HG03135 (cell line): ENCODE measurements at regions not wholly inside any gene's neighbourhood (a gene's known extent, or its start where the extent isn't known, plus 50 kb on each side); places are given as distances from the start of the nearest gene placed in this dataset.
"Not testable (repeated sequence)": the region's sequence is repeated elsewhere in the genome, so short reads cannot be mapped to it uniquely, and the experiment has no call there.

Experiments
- ATAC-seq: cut with Tn5 transposase; IDR thresholded peaks from one replicate; pipeline ENCODE4 v1.9.1; 2021; ENCODE audit warnings: mild to moderate bottlenecking, moderate library complexity; ENCODE audit not compliant: unreplicated experiment

DNA sequence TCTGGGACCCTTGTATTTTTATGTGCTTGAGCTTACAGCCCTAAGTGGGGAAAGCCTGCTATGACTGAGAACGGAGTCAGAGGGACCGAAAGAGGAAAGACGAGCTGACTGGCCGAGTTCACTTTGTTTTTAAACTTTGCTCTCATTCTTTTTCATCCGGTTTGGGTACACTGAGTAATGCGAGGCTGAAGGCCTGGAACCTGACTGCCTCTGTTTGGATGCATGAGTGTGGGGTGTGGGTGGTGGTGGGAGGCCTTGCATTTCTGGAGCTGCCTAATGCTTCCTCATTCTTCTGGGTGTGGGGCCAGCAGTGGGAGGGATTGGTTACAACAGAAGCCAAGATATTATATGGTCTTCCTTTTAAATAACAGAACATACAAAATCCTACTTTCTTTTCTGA is 155.5 kb downstream of the BUB3 start:
- no peak for ATAC-seq

DNA sequence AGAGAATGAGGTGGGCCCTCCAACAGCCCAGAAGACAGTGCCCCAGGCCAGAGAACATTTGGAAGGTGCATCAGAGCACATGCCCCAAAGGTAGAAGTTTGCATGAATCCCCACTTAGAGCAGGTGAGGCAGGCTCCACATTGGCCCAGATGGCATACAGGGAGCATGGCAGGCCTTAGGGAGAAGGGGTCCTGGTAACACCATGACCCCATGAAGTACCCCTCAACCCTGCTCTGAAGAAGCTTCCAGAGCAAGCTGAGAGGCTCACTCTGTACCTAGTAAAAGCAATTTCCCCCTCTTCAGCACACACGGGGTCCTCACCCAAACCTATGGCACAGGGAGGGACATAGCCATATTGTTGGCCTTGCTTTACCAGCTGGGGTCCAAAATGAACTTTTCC is 162.6 kb downstream of the BUB3 start:
- ATAC-seq = no peak

DNA sequence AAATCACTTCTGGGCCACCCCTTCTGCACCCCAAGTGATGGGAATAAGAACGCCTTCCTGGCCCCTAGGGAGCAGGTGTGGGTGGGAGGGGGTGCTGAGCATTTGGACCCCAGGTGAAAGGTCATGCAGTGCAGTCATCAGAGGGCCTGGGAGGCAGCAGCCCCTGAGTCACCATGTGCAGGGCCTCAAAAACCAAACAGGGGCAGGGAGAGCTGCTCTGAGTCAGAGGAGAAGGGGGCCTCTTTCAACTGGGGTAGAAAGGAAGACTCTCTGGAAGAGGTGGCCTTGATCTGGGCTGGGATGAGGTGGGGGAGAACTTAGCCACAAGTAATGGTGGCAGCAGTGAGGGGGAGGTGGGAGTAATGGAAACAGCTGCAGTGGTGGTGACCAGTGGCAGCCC is 164.3 kb downstream of the BUB3 start:
- no peak for ATAC-seq

DNA sequence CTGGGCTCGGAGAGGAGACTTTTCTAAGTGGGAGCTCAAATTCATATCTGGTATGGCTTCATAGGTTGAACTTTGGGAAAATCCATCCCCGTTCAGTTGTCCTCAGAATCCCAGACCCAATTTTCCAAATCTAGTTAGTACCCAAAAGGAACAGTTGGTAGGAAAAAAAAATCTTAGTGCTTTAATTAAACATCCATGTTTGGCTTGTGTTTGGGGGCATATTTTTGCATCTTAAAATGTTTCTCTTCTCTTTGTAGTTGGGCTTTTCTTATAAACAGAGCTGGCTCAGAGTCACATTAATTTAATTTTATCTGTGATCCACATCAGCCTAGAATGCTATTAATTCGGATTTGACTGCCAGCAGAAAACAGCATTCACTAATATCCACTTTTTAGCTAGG is 165.9 kb downstream of the BUB3 start:
- ATAC-seq = no peak

DNA sequence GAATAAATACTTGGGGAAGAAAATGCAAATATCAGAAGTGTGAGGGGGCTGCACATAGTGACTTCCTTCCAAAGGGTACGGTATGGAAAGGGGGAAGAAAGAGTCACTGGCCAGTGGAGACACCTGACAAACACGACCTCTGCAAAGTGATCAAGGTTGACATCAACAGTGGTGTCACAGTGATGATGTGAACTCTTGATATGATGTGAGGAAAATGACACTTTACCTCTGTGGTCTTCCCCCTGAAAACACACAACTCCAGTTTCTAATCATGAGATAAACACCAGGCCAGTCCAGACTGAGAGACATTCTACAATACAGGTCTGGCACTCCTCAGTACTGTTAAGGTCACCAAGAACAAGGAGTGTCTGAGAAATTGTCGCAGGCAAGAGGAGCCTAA is 169.7 kb downstream of the BUB3 start:
- no peak for ATAC-seq

DNA sequence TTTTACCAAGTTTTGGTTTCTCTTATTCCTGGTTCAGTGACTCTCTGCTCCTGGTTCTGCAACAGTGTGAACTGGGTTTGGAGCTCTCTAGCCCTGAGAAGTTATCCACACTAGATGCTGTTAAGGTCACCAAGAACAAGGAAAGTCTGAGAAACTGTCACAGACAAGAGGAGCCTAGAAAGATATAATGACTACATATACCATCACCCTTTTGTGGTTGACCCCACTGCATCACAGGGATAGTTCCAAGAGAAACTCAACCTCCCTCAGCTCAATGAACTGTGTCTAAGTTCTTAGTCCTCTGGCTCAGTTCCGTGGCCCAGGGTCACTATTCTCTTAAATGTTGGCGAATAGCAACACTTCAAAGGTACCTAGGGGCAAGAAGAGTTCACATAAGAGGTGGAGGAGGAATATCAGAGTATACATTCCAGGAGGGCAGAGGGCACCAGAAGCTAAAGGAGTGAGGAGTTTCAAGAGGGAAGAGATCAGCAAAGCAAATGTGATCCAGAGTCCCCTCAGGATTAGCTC is 171.5 kb downstream of the BUB3 start:
- no peak for ATAC-seq

DNA sequence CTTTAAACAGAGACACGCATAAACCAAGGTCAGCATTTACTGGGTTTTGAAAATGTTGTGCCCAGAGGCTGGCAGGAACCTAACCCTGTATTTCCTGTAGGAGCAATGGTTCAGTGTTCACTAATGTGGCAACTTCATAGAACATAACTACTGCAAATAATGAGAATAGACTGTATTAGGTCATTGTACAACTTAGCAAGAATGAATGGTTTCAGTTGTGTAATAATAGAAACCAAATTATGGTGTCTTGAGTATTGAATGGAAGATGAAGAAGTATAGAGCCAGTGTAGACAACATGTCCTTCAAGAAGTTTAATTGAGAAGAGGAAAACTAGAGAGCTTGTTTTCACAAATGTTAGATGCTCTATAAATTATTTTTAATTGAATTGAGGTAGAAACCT is 172.5 kb downstream of the BUB3 start:
- no peak for ATAC-seq

DNA sequence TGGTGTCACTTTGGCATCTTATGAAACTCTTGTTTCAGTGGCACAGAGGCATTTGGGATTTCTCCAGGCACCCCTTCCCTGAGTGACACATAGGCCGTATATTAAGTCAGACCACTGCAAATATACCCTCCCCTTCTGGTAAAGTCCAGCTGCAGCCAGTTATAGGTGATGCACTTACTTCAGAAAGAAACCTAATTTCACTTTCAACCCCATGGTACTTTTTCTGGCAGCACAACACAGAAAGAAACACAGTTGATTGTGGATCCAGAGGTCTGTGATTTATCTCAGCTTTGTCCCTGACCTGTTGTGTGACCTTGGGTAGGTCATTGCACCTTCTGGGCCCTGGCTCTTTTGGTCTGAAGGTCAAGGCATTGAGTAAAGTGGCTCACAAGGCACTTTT is 173.2 kb downstream of the BUB3 start:
- no peak for ATAC-seq

DNA sequence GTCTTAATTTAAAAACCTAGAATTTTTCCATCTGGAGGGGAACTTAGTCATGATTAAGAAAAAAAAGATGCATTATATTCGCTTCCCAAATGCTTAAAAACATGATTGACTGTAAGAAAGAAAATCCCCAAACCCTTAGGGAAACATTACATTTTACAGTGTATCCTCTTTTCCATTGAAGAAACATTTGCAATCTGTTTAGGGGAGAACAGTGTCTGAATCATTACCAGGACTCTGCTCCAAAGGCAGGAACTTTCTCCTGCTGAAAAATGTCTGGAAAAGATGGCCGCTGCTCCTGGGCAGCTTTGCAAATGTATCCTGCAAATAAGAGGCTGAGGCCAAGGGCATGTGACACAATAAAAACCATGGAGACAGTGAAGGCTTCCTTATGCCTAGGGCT is 173.7 kb downstream of the BUB3 start:
- ATAC-seq = no peak

DNA sequence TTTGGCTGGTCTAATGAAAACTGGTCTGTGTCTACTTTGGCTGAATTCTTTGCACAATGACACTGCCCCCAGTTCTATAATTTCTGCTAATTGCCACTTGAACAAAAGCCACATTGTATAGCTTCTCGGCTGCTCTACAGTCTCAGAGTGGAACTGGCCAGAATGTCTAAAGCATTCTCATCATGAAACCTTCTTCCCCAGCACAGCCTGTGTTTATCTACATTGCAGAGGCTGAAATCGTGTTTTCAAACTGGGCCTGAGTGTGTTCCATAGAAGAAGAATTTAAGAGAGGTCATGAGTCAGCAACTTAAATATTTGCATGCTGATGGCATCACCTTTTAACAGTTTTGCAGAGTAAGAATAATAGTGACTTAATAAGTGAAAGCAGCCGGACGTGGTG is 177.2 kb downstream of the BUB3 start:
- ATAC-seq = no peak

DNA sequence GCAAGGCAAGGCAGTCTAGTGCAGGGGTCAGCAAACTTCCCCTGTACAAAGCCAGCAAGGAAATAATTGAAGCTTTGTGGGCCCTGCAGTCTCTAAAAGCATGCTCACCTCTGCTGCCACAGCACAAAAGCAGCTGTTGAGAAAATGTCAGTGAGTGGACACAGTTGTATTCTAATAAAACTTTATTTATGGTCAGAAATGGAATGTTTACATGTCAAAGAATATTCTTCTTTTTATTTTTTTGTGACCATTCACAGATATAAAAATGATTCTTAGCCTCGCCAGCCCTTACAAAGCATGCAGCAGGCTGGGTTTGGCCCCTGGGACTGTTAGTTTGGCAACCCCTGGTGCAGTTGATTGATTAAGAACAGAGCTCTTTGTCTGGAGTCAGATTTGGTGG is 192.4 kb downstream of the BUB3 start:
- ATAC-seq = no peak

DNA sequence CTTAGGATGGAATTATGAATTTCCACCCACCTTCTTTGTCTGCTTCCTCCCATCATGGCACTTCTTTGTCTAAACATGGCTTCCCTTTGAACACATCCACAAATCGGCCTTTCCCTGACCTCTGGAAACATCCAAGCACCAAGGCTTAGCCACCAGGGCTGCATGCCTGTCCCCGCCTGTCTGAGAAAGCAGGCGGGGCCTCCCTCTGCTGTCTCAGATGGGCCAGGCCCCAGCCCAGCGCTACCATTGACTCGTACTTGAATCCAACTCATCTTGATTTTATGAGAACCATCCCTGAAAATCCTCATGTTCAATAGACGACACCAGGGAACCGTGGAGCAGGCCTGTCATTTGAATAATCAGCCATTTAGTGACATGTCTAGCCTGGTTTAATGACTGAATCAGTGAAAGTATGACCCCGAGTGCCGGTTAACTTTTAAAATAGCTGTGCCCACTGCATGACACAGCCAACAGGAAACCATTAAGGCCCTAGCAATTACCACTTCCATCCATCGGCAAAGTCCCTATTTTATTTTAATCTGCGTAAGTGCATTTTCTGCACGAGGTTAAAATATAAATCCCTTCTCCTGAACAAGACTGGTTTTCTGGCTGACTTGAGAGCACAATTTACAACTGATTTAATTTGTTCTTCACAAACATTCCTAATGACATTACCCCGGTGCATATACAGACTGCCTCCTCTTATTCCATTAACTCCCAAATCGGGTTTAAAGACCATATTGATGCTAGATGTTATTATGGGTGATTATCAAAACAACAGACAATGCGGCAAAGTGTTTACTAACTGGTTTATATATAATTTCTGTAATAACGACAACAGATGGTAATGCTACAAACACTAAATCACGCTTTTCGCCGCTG is 194.7 kb downstream of the BUB3 start:
- no peak for ATAC-seq

DNA sequence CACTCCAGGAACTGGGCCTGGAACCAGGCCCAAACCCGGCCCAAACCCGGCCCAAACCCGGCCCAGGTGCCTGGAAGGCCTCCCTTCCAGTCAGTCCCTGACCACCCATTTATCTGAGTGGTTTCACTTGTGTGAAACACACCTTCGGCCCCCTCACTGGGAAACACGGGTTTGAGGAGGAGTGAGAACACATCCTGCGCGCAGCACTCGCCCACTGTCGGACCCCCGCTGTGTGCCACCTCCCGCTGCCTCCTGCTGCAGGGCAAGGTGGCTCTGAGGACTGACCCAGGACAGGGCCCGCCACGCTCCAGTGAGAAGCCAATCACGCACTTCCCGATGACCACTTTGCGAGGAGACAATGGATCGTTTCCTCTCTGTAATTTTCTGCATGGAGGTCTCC is 197.5 kb downstream of the BUB3 start:
- ATAC-seq = no peak

DNA sequence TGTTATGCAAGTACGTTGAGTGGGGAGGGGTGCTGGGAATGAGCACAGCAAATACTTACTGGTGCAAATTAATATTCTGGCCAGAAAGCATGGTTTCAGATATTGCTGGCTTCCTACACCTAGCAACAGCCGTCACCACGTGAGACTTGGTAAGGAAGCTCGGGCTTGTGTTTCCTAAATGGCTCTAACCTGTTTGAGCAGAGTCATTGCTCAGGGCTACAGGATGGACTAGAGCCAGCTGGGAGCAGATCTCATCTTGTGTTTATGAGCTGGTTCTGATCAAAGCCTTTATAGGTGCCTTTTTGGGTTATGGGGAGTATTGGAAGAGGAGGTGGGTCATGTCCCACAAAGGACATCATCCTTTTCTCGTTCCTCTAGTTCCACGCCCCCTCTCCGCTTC is 200.3 kb downstream of the BUB3 start:
- no peak for ATAC-seq

DNA sequence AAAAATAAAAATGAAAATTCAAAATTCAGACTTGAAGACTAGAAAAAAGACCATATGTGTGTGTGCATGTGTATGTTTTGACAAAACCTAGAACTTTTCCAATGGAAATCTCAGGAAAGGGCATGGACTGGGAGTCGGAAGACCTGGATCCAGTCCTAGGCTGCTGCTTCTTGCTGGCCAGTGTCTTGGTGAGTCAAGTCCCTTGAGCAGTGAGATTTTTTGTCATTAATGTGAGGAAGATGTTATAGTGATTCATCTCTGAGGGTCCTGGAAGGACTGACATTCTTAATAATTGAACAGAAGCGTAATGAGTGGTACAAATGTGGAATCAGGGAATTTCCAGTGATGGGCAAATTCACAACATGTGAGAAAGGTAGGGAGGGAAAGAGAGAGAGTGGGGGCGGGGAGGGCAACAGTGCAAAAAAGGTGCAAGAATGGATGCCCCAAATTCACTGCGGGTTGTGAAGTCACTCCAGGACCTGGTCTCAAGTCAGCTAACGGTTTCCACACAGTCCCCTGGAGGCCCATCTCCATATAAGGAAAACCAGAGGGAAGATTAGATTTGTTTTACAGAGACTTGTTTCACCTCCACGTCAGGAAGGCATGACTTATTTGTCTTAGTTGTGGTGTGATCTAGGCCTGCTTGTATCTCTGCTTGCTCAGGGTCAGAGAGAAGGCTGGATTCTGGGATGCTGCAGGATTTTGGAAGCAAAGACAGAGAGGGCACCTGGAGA is 201.7 kb downstream of the BUB3 start:
- no peak for ATAC-seq

DNA sequence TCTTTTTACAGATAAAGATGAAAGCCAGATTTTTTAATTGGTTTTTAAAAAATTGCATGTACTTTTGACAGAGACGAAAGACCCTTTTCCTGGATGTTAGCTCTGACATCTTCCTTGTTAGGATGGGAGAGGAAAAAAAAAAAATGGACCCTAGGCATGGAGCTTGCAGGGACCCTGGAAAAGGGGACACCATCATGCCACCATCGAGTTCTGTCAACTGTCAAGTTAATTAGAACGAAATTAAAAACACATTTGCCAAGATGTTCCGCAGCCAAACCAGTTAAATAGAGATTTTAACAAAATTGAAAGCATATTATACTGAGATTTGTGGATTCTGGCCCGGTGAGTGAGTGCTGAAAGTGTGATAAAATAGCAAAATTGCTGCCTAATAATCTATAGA is 202.6 kb downstream of the BUB3 start:
- ATAC-seq = no peak

DNA sequence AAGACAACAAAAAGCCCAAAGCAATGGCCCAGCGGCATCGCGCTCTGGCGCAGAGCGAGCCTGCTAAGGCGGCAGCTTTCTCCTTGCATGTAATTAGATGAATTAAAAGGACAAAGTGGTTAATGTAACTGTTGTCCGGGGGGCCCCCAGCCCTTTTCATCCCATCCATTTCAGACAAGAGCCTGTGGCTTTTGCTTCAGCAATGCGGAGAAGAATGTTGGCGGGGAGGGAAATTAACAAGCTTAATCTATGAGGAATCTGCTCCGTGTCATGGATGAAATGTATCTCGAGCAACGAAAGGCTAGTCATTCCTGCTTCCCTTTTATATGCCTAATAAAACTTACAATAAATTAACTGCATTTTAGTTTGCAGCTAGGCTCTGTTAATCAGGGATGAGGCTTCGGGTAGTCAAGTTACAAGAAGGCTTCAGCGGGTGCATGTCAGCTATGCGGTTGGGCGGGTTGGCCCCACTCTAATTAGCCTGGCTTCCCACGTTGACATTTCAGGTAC is 203.3 kb downstream of the BUB3 start:
- no peak for ATAC-seq

DNA sequence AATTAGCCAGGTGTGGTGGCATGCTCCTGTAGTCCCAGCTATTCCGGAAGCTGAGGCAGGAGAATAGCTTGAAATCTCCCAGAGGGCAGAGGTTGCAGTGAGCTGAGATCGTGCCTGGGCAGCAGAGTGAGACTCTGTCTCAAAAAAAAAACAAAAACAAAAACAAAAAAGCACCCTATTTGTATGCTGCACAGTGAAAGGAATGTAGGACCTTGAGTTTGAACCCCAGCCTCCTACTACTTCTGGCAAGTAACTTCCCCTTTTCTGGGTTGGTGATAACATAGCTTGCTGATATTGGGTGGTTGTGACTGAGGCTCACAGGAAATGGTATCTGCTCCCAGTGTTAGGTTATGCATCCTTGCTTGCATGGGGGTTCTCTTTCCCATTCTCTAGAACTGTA is 205.3 kb downstream of the BUB3 start:
- no peak for ATAC-seq

DNA sequence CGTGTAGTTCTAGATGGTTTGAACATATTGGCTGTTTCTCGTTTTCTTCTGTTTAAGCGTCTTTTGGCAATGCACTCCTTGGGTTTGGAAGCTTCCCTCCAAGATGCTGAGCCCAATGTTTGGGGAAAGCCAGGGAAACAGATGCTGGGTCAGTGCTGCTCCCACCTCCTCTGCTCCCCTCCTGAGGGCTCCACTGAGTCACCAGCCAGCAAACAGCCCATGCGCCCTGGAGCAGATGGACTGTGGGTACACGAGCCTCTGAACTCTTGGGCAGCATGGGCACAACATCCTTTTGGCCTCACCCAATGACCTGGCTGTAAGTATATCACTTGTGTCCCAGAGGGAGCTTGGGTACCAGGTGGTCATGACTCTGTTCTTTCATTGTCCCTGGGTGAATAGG is 207.6 kb downstream of the BUB3 start:
- no peak for ATAC-seq

DNA sequence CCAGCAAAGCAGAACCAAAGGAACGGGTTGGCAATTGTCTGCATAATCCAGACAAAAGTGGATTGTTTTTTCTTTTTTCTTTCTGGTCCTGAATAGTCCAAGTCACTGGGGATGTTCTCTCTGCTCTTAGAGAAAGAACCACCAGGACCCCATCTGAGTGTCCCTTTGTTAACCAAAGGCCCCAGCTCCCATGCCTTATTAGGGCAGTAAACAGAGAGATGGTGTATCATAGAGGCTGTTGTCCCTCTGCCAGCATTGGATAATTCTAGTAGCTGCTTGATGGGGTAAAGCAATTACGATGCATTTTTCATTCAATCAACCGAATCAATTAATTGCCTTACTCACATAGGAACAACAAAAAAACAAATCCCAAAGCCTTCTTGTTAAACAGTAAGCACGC is 213.0 kb downstream of the BUB3 start:
- no peak for ATAC-seq

DNA sequence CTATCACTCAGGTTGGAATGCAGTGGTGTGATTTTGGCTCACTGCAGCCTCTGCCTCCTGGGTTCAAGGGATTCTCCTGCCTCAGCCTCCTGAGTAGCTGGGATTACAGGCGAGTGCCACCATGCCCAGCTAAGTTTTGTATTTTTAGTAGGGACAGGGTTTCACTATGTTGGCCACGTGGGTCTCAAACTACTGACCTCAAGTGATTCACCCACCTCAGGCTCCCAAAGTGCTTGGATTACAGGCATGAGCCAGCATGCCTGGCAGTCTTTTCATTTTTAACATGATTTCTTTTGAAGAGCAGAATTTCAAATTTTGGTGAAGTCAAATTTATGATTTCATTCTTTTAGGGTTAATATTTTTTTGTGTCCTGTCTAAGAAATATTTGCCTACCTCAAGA is 217.4 kb downstream of the BUB3 start:
- ATAC-seq = not testable (repeated sequence)

DNA sequence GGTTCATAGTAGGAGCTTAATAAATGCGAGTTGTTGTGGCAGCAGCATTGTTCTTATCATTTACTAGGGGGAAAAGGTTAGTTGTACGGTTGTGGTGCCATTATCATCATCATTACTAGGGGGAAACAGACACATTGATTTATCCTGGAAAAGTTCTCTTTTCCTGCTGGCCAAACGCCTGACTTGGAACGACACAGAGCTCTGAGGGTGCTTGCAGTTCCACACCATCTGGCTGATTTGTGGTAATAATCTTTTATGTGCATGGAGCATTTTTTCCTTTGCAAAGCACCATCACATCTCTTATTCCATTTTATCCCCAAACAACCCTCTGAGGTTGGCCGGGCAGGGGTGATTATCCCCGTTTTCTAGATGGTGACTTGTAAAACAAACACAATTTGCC is 219.4 kb downstream of the BUB3 start:
- ATAC-seq = no peak
